GM04503 (cell line): ENCODE measurements at regions not wholly inside any gene's neighbourhood (a gene's known extent, or its start where the extent isn't known, plus 50 kb on each side); places are given as distances from the start of the nearest gene placed in this dataset.
"Not testable (repeated sequence)": the region's sequence is repeated elsewhere in the genome, so short reads cannot be mapped to it uniquely, and the experiment has no call there.

ENCODE experiments used
- DNase-seq: peaks from one replicate; pipeline ENCODE4 v3.0.0-alpha.2; 2012; ENCODE audit warnings: low read depth

- no peak for DNase-seq
These were observed 558.0 kb upstream of the TECRL start for GRCh38 chr4:64967286-64967685.

DNA sequence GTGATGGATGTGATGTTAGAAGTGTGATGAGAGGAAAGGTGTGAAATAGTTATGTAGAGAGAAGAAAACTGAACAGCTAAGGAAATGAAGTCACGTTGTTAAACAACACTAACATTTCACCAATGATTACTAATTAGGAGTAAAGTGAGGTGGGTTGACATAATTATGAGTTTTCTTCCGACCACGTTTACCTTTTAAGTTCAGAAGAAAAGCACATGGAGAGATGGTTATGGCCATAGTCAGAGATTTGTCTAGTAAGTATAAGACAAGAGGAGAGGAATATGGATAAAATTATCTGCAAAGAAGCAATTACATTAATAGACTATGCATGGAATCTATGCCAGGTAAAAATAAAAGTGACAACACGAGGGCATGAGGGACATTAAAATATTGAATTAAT, 551.3 kb upstream of the TECRL start:
- DNase-seq: no peak

DNA sequence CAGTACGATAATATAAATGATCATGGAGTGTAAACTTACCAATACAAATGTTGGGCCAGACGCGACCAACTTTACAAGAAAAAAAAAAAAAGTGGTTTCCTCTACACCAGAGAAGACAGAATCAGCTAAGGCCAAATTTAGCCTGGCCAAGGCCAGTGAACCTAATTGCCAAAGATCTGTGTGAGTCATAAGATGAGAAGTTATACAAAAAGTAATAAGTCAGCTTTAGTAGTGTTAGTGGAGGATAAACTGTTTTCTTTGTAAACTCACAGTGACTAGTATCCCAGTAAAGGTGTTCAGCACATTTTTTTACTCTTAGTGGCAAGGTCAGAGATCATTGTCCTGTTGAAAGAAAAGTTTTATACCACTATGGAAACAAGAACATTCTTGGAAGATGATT, 531.4 kb upstream of the TECRL start:
- no peak for DNase-seq

DNA sequence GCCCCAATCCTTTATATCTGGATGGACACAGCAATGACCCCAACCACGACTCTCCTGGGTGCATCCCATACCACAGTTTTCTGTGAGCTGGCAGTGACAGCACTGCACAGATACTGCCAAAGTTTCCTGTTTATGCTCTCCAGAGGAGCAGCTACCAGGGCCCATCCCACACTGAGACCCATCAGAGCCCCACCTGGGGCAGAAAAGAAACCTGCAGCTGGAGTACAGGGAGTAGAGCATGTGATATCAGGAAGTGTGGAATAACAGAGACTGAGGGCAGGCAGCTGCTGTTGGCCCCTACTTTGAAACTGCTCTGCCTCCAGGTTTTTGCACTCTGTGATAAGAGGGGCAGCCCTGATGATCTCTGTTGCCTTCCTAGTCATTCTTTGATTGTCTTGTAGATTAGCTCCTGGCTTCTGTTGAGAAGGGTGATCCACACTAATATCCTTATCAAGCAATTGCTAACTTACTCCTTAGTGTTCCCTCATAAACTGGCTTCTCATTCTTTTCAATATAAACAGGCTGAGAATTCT, 526.3 kb upstream of the TECRL start:
- no peak for DNase-seq

DNA sequence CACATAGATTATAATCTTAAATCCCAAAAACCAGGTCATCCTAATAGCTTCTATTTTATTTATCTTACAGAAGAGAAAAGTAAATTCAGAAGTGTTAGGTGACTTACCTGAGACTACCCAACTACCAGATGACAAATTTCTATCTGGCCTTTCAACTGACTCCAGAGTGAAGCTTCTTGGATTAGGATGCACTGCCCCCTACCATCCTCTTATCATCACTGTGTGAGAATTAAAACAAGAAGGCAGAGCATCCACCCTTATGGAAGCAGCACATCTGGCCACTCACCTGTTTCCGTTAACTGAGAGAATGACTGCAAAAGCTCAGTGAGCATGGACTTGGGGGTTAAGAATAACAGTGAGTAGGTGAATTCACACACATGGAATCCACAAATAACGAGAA, 502.6 kb upstream of the TECRL start:
- no peak for DNase-seq

- no peak for DNase-seq
These were observed 494.7 kb upstream of the TECRL start for GRCh38 chr4:64903986-64904385.

DNA sequence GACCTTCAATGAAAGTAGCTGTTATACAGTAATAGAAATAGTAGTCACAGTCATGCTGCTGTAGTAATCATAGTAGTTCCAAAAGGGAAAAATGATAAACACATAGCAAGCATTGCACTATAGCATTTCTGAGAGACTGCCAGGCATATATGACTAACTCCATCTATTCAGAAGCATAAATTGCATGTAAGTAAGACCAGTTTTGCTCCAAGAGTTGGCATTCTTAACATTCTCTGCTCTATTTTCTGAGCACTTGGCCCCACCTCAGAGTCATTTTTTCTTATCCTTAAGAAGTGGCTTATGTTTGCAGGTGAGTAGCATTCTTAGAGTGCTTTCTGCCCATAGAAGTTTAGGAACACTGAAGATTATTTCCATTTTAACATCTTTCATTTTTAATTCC, 490.3 kb upstream of the TECRL start:
- no peak for DNase-seq

DNA sequence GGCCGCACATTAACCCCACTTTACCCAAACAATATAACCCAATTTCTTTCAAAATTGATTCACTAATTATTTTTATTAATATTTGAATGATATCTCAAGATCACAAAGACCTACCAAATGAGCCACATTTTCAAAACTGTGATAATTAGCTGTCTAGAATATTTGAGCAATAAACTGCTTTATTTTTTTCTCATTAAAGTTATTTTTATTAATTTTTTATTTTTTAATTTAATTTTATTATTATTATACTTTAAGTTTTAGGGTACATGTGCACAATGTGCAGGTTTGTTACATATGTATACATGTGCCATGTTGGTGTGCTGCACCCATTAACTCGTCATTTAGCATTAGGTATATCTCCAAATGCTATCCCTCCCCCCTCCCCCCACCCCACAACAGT, 489.8 kb upstream of the TECRL start:
- DNase-seq: not testable (repeated sequence)

- DNase-seq: no peak
These were observed 488.4 kb upstream of the TECRL start for GRCh38 chr4:64897683-64898082.

- DNase-seq: no peak
These were observed 485.8 kb upstream of the TECRL start for GRCh38 chr4:64895031-64895430.

DNA sequence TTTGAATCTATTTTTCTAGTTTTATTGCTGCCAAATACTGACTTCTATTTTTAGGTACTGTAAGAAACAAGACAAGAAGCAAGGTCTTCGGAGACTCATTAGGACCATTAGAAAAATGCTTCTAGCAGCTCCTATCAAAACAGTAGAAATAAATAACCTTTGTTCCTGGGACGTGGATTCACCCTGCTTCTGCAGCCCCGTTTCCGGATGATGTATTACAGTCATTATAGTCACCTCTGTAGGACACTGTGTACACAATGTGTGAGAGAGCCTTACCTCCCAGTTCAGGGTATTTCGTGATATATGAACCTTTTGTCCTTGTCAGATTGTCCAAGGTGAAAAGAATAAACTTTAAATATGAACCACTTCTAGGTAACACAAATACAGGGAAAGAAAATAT, 484.0 kb upstream of the TECRL start:
- DNase-seq: no peak

- DNase-seq: no peak
These were observed 480.8 kb upstream of the TECRL start for GRCh38 chr4:64889906-64890610.

DNA sequence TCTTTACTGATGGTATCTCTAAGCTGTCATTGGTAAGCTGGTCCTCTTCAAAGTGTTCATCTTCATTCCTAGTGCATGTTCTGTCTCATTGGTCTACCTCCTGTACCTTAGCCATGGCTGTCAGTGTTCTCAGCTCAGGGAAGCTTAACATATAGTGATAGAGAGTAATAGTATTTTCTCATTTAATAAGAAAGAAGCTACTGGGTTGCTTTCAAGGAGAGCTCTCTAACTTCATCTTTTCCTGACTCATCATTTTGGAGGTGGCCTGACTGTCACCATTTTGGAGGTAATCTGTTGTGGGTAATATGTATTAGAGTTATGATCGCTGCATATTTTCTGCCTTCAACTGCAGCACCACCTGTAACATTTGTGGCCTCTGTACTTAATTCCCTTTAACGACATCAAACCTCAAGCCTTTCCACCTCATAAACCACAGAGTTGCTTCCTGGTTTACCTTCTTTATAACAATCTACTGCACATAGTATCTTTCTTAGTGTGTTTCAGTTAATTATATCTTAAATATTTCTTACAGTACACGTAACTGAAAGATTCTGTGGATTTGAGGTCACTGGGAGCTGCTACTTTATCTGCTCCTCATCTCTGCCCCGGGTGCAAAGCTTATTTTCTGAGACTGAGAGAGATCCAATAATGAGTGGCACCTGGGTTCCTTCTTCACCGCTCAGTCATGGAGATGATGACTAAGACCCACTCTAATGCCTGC, 474.0 kb upstream of the TECRL start:
- DNase-seq: no peak

- no peak for DNase-seq
These were observed 473.2 kb upstream of the TECRL start for GRCh38 chr4:64882311-64883086.

DNA sequence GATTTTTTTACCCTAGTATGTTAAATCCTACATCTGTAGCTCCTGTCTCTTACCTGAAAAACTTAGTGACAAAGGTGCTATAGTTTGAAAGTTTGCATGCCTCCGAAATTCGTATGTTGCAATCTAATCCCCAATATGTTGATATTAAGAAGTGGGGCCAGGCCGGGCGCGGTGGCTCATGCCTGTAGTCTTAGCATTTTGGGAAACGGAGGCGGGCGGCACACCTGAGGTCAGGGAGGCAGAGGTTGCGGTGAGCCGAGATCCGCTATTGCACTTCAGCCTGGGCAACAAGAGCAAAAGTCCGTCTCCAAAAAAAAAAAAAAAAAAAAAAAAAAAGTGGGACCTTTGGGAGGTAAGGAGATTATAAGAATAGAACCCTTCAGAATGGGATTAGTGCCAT, 471.3 kb upstream of the TECRL start:
- no peak for DNase-seq

- DNase-seq: no peak
These were observed 466.8 kb upstream of the TECRL start for GRCh38 chr4:64876021-64876420.

- DNase-seq: no peak
These were observed 461.3 kb upstream of the TECRL start for GRCh38 chr4:64870558-64870957.

- DNase-seq: no peak
These were observed 448.6 kb upstream of the TECRL start for GRCh38 chr4:64857815-64858214.

DNA sequence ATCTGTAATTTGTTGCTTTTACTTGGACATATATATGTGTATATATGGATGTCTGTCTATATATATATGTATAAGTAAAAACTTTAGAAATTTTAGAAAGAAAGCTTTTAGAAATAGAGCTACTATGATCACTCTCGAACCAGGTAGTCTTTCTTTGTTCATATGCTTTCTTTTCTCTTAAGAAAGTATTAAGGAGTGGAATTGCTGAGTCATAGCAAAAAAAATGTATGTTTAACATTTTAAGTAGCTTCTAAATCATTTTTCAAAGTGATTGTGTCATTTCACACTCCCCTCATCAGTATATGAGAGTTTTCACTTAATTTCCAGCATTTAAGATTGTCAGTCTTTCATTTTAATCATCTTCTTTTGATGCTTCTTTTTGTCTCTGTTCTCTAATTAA, 447.9 kb upstream of the TECRL start:
- DNase-seq: no peak

DNA sequence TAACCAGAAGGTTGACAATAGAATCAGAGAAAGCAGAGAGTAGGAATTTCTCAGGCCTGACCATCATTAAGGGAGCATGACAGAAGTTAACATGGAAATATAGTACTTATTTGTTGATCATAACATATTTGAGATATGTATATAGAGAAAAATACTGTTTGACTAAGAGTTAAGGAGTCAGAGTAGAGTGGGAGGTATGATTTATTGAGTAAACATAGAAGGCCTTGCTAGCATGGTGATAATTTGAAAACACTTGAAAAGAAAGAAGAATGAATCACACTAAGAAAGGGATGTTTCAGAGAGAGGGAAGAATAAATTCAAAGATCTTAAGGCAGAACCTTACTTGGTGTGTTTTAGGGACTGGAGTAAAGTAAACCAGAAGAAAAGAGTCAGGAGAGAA, 437.2 kb upstream of the TECRL start:
- no peak for DNase-seq

- DNase-seq: no peak
These were observed 420.5 kb upstream of the TECRL start for GRCh38 chr4:64829749-64830148.

DNA sequence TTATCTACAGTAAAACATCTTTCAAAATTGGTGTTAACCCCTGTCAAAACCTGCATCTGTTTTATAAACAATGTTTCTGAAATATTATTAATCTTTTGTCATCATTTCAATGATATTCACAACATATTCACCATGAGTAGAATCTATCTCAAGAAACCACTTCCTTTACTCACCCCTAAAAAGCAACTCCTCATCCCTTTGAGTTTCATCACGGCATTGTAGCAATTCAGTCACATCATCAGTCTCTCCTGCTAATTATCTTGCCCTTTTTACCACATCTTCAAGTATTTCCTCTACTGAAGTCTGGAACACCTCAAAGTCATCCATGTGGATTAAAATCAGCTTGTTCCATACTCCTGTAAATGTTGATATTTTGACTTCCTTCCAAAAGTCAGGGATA, 415.3 kb upstream of the TECRL start:
- DNase-seq: no peak

DNA sequence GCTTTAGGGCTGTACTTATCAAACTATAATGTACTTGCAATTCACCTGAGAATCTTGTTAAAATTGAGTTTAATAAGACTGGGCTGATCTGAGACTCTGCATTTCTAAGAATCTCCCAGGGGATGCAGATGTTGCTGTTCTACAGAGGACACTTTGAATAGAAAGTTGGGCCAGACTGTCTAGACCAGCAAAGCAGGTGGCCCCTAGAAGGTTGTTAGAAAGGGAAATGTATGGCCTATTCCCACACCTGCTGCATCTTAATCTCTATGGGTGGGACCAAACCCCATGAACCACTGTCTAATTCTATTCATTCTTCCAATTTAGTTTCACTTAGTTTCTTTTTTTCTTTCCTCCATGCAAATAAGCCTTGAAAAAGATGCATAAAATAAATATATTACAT, 413.2 kb upstream of the TECRL start:
- no peak for DNase-seq
